Ramos (cell line): ENCODE measurements at regions not wholly inside any gene's neighbourhood (a gene's known extent, or its start where the extent isn't known, plus 50 kb on each side); places are given as distances from the start of the nearest gene placed in this dataset.

Experiments
- in situ Hi-C: fragments of 300-500 bp; cut with MboI; formaldehyde crosslinking; loops from one replicate; pipeline ENCODE4 v1.14.3; 2022; ENCODE audit warnings: low sequenced_read_pairs; ENCODE audit not compliant: unreplicated experiment

- in situ Hi-C loops: no loop called here
These were observed 319.2 kb downstream of the DUSP6 start for GRCh38 chr12:89033062-89033461.

DNA sequence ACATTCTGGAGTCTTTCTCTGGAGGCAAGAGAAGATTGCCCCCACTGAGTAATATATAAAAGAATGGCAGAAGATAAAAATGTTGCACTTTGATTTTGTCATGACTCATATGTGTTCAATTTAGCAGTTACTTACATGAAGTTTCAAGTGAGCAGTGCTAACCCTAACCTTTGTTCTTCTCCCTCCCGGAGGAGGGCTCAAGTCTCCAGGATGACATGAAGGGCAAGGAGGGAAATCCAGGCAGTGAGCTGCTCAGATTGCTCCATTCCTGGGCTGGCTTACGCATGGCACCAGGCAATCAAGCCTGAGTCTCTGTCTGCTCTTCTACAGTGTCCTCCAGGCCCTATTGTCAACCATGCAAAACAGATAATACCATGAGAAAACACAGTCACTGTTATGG lies 322.3 kb downstream of the DUSP6 start:
- in situ Hi-C loops: no loop called here

GRCh38 chr12:89024580-89024979 lies 327.7 kb downstream of the DUSP6 start:
- in situ Hi-C loops: no loop called here

GRCh38 chr12:89023936-89024335 lies 328.4 kb downstream of the DUSP6 start:
- in situ Hi-C loops: no loop called here

DNA sequence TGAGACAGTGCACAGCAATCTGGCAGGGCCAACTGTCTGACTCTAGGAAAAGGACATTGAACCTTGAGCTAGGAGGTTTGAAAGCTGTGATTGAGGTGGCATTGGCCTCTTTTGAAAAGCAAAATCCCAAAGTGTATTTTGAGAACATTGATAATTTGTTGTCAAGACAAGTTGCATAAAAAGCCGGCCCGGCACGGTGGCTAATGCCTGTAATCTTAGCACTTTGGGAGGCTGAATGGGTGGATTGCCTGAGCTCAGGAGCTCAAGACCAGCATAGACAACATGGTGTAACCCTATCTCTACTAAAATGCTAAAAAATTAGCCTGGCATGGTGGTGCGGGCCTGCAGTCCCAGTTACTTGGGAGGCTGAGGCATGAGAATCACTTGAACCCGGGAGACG lies 331.6 kb downstream of the DUSP6 start:
- in situ Hi-C loops: no loop called here

GRCh38 chr12:89020121-89020480 lies 332.2 kb downstream of the DUSP6 start:
- in situ Hi-C loops: no loop called here

DNA sequence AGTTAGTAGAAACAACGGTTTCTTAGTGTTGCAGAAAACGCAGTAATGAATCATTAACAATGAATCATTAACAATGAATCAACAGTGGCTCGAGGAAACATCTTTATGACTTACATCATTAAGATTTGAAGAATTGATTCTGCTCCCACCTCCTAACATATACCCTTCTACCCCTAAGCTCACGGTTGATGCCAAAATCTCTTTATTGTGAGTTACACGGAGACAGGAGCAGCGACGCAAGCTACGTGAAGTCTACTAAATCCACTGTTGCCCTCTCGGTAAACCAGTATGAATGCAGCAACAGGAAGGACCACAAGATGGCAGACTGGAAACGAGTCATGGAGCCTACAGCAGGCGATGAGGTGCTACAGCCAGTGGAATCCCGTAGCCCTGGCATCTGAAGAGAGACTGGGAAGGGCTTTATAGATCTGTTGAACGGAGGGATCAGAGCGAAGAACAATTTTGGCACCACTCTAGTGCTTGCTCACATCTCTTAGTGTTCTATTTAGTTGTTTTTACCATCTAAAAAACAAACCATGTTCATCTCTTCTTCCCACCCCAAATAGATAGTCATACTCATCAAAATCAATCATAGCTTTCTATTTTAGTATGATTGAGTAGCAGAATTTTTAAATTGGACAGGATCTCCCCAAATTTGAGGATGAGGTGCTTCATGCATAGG lies 332.7 kb downstream of the DUSP6 start:
- in situ Hi-C loops: loop anchor here (10.0 kb wide), 2 partner anchors 435 to 505 kb away; partner anchors contain the start of genes GALNT4 and POC1B

GRCh38 chr12:89016970-89017778 lies 335.1 kb downstream of the DUSP6 start:
- in situ Hi-C loops: loop anchor here (10.0 kb wide), 2 partner anchors 438 to 508 kb away; partner anchors contain the start of genes GALNT4 and POC1B

- in situ Hi-C loops: loop anchor here (10.0 kb wide), 2 partner anchors 439 to 509 kb away; partner anchors contain the start of genes GALNT4 and POC1B
These were observed 336.9 kb downstream of the DUSP6 start for GRCh38 chr12:89015419-89015818.

GRCh38 chr12:88998421-88998820 lies 353.9 kb downstream of the DUSP6 start:
- in situ Hi-C loops: no loop called here

DNA sequence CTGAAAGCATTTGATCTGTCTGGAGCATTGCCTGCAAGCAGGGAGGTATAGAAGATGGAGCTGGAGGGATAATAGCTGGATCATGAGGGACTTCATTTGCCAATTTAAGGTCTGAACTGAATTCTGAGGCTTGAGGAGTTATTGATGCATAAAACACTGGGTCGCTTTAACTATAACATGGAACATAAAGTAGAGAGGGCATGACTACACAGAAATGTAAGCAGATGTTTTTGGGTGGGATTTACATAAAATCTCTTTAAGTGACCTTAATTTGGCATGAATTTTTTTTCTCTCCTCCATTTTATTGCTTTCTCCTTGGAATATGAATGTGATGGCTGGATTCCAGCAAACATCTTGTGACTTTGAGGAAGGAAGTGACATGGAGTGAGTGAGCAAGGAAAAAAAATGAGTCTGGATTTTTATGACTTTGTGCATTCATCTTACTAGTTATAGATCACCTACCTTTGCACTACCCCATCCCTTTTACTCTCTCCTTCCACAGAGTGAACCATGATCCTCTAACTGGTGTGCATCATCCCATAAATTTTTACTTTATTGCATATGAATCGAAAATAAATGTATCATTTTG lies 356.0 kb downstream of the DUSP6 start:
- in situ Hi-C loops: no loop called here

- in situ Hi-C loops: no loop called here
These were observed 357.3 kb downstream of the DUSP6 start for GRCh38 chr12:88994971-88995370.

DNA sequence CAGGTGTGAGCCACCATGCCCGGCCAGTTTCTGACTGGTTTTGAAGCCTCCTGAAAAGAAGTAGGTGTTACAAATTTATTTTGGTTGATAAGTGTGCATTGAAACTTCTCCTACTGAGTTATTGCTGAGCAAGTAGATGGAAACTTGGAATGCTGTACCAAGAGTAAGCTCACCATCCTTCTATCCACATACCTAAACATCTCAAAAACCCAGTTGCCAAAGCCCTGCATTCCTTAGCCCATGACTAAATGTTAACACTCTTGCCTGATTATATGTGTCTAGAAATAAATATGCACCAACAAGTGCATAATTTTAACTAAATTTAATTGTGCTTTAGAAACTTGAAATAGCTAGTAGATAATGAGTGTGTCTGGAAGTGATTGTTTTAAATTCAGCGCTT lies 357.8 kb downstream of the DUSP6 start:
- in situ Hi-C loops: no loop called here

GRCh38 chr12:88993651-88994050 lies 358.6 kb downstream of the DUSP6 start:
- in situ Hi-C loops: no loop called here

DNA sequence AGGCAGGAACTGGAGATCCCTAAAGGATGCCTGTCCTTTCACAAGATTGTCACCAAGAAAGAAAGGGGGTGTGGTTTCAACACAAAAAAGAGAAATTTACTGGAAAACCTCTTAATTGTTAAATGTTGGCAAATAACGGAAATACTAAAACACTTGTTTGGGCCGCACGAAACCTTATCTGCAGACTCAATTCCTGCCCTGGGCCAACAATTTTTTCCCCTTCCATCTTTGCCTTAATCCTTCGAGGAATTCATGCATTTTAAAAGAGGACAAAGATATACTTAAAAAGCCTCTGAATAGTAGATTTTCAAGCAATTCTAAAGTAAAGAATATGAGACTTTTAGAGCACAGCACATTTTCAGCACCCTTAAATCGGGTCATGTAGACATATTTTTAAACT lies 366.2 kb downstream of the DUSP6 start:
- in situ Hi-C loops: no loop called here

- in situ Hi-C loops: no loop called here
These were observed 366.7 kb downstream of the DUSP6 start for GRCh38 chr12:88985631-88986030.

GRCh38 chr12:88985011-88985410 lies 367.3 kb downstream of the DUSP6 start:
- in situ Hi-C loops: no loop called here

GRCh38 chr12:88982694-88983093 lies 369.6 kb downstream of the DUSP6 start:
- in situ Hi-C loops: no loop called here

DNA sequence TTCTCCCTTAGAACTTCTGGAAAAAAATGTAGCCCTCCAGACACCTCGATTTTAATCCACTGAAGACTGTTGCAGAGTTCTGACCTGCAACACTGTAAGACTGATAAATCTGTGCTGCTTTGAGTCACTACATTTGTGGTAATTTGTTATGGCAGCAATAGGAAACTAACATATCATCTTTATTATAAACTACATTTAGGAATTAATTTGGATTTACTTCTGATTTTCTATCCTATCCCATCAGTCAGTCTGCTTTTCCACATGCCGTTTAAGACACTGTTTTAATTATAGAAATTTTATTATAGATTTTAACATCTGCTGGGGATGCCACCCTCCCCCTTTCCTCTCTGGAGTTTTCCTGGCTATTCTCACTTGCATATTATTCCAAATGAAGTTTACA lies 375.2 kb downstream of the DUSP6 start:
- in situ Hi-C loops: no loop called here

GRCh38 chr12:88973998-88974397 lies 378.3 kb downstream of the DUSP6 start:
- in situ Hi-C loops: no loop called here

DNA sequence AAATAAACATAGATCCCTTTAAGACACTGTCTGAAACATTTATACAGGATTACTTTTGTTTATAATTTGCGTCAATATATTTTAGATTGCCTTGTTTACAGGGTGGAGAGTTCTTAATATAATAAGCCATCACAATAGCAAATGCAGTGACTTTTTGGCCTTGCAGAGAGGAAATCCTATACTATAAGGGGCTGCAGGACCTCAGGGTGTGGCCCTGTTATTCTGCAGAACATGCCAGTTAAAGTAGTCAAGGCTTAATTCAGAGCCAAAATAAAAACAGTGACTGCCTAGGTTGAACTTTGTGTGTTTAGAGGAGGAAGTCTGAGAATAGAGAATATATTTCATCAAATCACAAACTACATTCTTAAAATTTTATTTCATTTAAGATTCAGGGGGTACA lies 381.6 kb downstream of the DUSP6 start:
- in situ Hi-C loops: no loop called here
